NT2/D1 (cell line): ENCODE measurements at regions not wholly inside any gene's neighbourhood (a gene's known extent, or its start where the extent isn't known, plus 50 kb on each side); places are given as distances from the start of the nearest gene placed in this dataset.

Source experiments
- SUZ12 ChIP-seq: IDR thresholded peaks from 2 replicates; pipeline ENCODE4 v1.6.1; 2011; ENCODE audit not compliant: insufficient read length, insufficient read depth; ENCODE audit errors: extremely low read depth
- YY1 ChIP-seq: IDR thresholded peaks from 2 replicates; pipeline ENCODE4 v1.6.1; 2011; ENCODE audit not compliant: insufficient read length, insufficient read depth

GRCh38 chr14:65879248-65880009 is 466.9 kb downstream of the FUT8 start:
- TF ChIP-seq SUZ12 (no peak), YY1 (no peak)
